ENCODE measurements at regions not wholly inside any gene's neighbourhood (a gene's known extent, or its start where the extent isn't known, plus 50 kb on each side); places are given as distances from the start of the nearest gene placed in this dataset.
"Not testable (repeated sequence)": the region's sequence is repeated elsewhere in the genome, so short reads cannot be mapped to it uniquely, and the experiment has no call there.

DNA sequence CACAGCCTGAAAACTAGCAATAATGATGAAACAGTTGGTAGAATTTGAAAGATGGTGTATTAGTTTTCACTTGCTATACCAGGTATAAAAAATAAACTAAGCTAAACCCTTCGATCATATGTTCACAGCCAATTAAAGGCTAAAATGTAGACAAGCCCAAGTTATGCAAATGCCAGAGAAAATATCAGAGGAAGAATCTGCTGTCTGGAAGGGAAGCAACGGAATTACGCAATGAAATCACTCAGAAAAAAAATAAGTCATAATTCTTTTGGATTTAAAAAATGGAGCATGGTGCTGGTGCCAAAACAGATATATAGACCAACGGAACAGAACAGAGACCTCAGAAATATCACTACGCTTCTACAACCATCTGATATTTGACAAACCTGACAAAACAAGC is 108.3 kb downstream of the ARL4C start:
- no peaks in the 10 kb centered on the region for H3K27me3 ChIP-seq
- no peaks in the 10 kb centered on the region for H3K4me1 ChIP-seq
- no peaks in the 10 kb centered on the region for H3K9me3 ChIP-seq
- H3K36me3 ChIP-seq, result no peaks in the 10 kb centered on the region
- H3K27ac ChIP-seq, result no peak overlapping the region
- no peak for DNase-seq (ENCODE audit: low spot score)
- TF ChIP-seq, protein P1, sequence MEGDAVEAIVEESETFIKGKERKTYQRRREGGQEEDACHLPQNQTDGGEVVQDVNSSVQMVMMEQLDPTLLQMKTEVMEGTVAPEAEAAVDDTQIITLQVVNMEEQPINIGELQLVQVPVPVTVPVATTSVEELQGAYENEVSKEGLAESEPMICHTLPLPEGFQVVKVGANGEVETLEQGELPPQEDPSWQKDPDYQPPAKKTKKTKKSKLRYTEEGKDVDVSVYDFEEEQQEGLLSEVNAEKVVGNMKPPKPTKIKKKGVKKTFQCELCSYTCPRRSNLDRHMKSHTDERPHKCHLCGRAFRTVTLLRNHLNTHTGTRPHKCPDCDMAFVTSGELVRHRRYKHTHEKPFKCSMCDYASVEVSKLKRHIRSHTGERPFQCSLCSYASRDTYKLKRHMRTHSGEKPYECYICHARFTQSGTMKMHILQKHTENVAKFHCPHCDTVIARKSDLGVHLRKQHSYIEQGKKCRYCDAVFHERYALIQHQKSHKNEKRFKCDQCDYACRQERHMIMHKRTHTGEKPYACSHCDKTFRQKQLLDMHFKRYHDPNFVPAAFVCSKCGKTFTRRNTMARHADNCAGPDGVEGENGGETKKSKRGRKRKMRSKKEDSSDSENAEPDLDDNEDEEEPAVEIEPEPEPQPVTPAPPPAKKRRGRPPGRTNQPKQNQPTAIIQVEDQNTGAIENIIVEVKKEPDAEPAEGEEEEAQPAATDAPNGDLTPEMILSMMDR (IDR thresholded peaks at IDR 0.05), result no peak
- no peak overlapping the region for H3K4me3 ChIP-seq

DNA sequence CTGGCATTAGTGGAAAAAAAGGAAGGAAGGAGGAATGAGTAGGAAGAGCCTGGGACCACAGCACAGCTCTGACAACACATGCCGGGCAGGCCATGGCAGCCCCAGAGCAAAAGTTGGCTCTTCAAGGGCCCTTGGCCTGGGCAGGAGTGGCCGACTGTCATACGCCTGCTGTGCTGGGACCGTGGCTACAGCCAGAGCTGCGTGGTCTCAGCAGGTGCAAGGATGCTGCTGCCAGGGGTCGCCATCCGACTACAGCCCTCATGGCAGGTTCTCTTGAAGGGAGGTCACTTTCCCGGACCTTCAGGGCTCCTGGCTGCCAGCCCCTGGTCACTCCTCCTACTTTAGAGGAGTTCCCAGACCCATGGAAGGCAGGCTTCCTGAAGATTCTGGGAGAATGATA is 109.9 kb downstream of the ARL4C start:
- TF ChIP-seq, protein P1 (IDR thresholded peaks at IDR 0.05), result no peak
- no peak for DNase-seq (ENCODE audit: low spot score)
- Histone ChIP-seq H3K27me3 (no peaks in the 10 kb centered on the region), H3K27ac (no peak overlapping the region), H3K4me1 (no peaks in the 10 kb centered on the region), H3K36me3 (no peaks in the 10 kb centered on the region), H3K4me3 (no peak overlapping the region), H3K9me3 (no peaks in the 10 kb centered on the region)

DNA sequence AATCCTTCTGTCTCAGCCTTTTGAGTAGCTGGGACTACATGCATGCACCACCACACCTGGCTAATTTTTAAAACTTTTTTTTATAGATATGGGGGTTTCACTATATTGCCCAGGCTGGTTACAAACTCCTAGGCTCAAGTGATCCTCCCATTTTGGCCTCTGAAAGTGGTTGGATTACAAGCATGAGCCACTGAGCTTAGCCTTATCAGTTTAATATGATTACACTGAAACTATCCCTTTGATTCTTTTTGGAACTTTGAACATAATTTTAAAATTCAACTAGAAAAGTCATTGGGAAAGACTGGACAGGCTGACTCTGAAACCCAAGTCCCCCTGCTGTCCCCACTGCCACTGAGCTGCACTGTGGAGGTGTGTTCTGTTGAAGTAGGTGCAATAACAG is 114.8 kb downstream of the ARL4C start:
- no peak for DNase-seq (ENCODE audit: low spot score)
- no peaks in the 10 kb centered on the region for H3K9me3 ChIP-seq
- no peaks in the 10 kb centered on the region for H3K27me3 ChIP-seq
- TF ChIP-seq, protein P1 (IDR thresholded peaks at IDR 0.05), result no peak
- H3K4me3 ChIP-seq, result no peak overlapping the region
- no peak overlapping the region for H3K27ac ChIP-seq
- no peaks in the 10 kb centered on the region for H3K4me1 ChIP-seq
- no peaks in the 10 kb centered on the region for H3K36me3 ChIP-seq

- not testable (repeated sequence) for DNase-seq (ENCODE audit: low spot score); H3K27me3 ChIP-seq; H3K9me3 ChIP-seq; H3K4me1 ChIP-seq; H3K36me3 ChIP-seq; H3K27ac ChIP-seq; H3K4me3 ChIP-seq
These were observed 117.9 kb downstream of the ARL4C start for GRCh38 chr2:234378958-234379357.

- H3K27ac ChIP-seq, result no peak overlapping the region
- DNase-seq (ENCODE audit: low spot score), result no peak
- no peaks in the 10 kb centered on the region for H3K36me3 ChIP-seq
- H3K27me3 ChIP-seq, result no peaks in the 10 kb centered on the region
- no peaks in the 10 kb centered on the region for H3K9me3 ChIP-seq
- H3K4me1 ChIP-seq, result no peaks in the 10 kb centered on the region
- no peak overlapping the region for H3K4me3 ChIP-seq
- TF ChIP-seq, protein P1 (IDR thresholded peaks at IDR 0.05), result no peak
These were observed 118.4 kb downstream of the ARL4C start for GRCh38 chr2:234378440-234378839.

- no peak for DNase-seq (ENCODE audit: low spot score)
- TF ChIP-seq, protein P1 (IDR thresholded peaks at IDR 0.05), result no peak
- H3K9me3 ChIP-seq, result no peaks in the 10 kb centered on the region
- no peaks in the 10 kb centered on the region for H3K4me1 ChIP-seq
- H3K36me3 ChIP-seq, result no peaks in the 10 kb centered on the region
- no peaks in the 10 kb centered on the region for H3K27me3 ChIP-seq
- H3K27ac ChIP-seq, result no peak overlapping the region
- H3K4me3 ChIP-seq, result no peak overlapping the region
These were observed 119.0 kb downstream of the ARL4C start for GRCh38 chr2:234377761-234378391.

All from right atrium auricular region (tissue), 2 donors.